Esophagus squamous epithelium (tissue), 5 donors: ENCODE measurements at regions not wholly inside any gene's neighbourhood (a gene's known extent, or its start where the extent isn't known, plus 50 kb on each side); places are given as distances from the start of the nearest gene placed in this dataset.

Experiments
- DNase-seq: peaks from one replicate; lab custom pipeline; 2025; lab: John Stamatoyannopoulos, UW
- H3K27ac ChIP-seq, 4 donors: fragments of 200-600 bp; sonication (generic); one replicate each; pipeline ENCODE4 v1.5.1; 2016 to 2019; ENCODE audit warnings: mild to moderate bottlenecking in 1 of 4
- H3K27me3 ChIP-seq, 4 donors: fragments of 200-600 bp; sonication (generic); 1 replicate in 3 of 4; 2 replicates in 1 of 4; pipeline versions ENCODE4 v1.5.1 to v1.6.0; 2017 to 2021; ENCODE audit warnings: antibody characterized with exemption in 1 of 4
- H3K36me3 ChIP-seq, 3 donors: fragments of 200-600 bp; sonication (generic); one replicate each; pipeline ENCODE4 v1.5.1; 2016 to 2019
- H3K4me1 ChIP-seq, 3 donors: fragments of 200-600 bp; sonication (generic); one replicate each; pipeline ENCODE4 v1.5.1; 2017 to 2019
- H3K4me3 ChIP-seq, 4 donors: fragments of 200-600 bp; sonication (generic); 1 replicate in 3 of 4; 2 replicates in 1 of 4; pipeline ENCODE4 v1.5.1; 2016 to 2019; ENCODE audit warnings: mild to moderate bottlenecking in 2 of 4, moderate library complexity in 1 of 4
- H3K9me3 ChIP-seq, 3 donors: fragments of 200-600 bp; sonication (generic); one replicate each; pipeline ENCODE4 v1.5.1; 2016 to 2019
- POLR2A ChIP-seq, 4 donors: fragments of 450-650 bp; IDR thresholded peaks; one replicate each; pipeline ENCODE4 v1.6.1; 2017; ENCODE audit warnings: antibody characterized with exemption in 4 of 4, mild to moderate bottlenecking in 4 of 4, moderate library complexity in 3 of 4
- WGBS, 2 donors: methylation state at CpG; one replicate each; pipeline ENCODE4 v1.1.5; 2018; 5-methylcytosine and 5-hydroxymethylcytosine counted together
- intact Hi-C: fragments of 100-400 bp; cut with DNase I; formaldehyde crosslinking; loops from one replicate; pipeline ENCODE4 v1.15.0; 2022
- TF ChIP-seq, protein P1 (sequence below), 6 experiments: fragments of 450-650 bp in 4 of 6; fragments of 200-600 bp in 2 of 6; sonication (generic) in 2 of 6; IDR thresholded peaks; one replicate each; pipeline ENCODE4 v1.5.1; 2016 to 2019; ENCODE audit warnings: antibody characterized with exemption in 6 of 6, mild to moderate bottlenecking in 4 of 6, moderate library complexity in 4 of 6
- donor health status: DM: yes; HTN: yes; CAD: no.

DNA sequence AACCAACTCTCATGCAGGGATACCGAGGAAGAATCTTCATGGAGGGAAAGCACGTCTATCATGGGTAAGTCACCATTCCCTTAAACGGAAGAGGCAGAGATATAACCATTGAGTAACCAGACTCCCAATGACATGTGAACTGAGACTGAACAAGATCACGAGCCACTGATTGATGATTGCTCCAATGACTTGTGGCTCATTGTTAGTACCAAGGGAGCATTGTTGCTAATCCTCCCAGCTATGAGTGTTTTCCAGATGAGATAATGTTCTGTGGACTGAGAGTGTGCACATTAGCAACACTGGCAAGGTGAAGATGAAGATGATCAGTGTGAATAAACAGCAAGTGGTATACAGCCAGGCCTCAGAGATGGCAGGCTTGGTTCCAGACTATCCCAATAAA, 219.2 kb upstream of the MAP3K1 start:
- no peak for DNase-seq
- Histone ChIP-seq H3K36me3 (no peaks in the 10 kb centered on the region), H3K27ac (no peak overlapping the region), H3K4me3 (no peak overlapping the region), H3K27me3 (no peaks in the 10 kb centered on the region), H3K9me3 (no peaks in the 10 kb centered on the region), H3K4me1 (peaks cover 0 to 14% (median 0%) of the 10 kb centered on the region in 3 donors)
- TF ChIP-seq, protein P1, sequence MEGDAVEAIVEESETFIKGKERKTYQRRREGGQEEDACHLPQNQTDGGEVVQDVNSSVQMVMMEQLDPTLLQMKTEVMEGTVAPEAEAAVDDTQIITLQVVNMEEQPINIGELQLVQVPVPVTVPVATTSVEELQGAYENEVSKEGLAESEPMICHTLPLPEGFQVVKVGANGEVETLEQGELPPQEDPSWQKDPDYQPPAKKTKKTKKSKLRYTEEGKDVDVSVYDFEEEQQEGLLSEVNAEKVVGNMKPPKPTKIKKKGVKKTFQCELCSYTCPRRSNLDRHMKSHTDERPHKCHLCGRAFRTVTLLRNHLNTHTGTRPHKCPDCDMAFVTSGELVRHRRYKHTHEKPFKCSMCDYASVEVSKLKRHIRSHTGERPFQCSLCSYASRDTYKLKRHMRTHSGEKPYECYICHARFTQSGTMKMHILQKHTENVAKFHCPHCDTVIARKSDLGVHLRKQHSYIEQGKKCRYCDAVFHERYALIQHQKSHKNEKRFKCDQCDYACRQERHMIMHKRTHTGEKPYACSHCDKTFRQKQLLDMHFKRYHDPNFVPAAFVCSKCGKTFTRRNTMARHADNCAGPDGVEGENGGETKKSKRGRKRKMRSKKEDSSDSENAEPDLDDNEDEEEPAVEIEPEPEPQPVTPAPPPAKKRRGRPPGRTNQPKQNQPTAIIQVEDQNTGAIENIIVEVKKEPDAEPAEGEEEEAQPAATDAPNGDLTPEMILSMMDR (IDR thresholded peaks at IDR 0.05) = no peak
- TF ChIP-seq POLR2A (IDR thresholded peaks at IDR 0.05) = no peak
- WGBS, 2 donors = 68 to 96% methylated on average over 4 of the region's 4 CpGs
- intact Hi-C loops = no loop called here

- Histone ChIP-seq H3K27ac (no peak overlapping the region), H3K4me1 (peaks cover 0 to 14% (median 0%) of the 10 kb centered on the region in 3 donors), H3K4me3 (no peak overlapping the region), H3K36me3 (no peaks in the 10 kb centered on the region), H3K9me3 (no peaks in the 10 kb centered on the region), H3K27me3 (no peaks in the 10 kb centered on the region)
- 57 to 100% methylated on average over 1 of the region's 2 CpGs for WGBS, 2 donors
- no peak for DNase-seq
- TF ChIP-seq POLR2A (IDR thresholded peaks at IDR 0.05) = no peak
- TF ChIP-seq, protein P1 (IDR thresholded peaks at IDR 0.05) = no peak
- intact Hi-C loops = no loop called here
Measured at GRCh38 chr5:56595566-56595965, 219.8 kb upstream of the MAP3K1 start.

DNA sequence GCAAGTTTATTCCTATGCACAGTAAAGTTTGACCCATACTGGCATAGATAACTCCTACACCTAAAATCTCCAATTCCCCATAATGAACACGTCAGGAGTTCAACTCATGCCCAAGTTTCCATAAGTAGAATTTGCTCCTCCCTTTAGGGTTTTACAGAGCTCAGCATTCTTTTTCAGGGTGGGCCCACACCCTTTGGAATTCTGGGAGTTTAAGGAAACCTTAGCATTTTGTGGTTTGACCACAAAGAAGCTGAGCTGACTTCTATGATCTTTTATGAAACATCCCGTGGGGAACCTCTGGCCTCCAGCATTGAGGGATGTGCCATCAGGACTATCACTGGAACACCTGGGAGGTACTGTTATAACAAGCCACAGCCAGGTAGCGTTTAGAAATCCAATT, 220.6 kb upstream of the MAP3K1 start:
- Histone ChIP-seq H3K9me3 (no peaks in the 10 kb centered on the region), H3K36me3 (no peaks in the 10 kb centered on the region), H3K4me3 (no peak overlapping the region), H3K4me1 (peaks cover 0 to 14% (median 0%) of the 10 kb centered on the region in 3 donors), H3K27ac (no peak overlapping the region), H3K27me3 (no peaks in the 10 kb centered on the region)
- 70 to 89% methylated on average over 3 of the region's 3 CpGs for WGBS, 2 donors
- intact Hi-C loops = no loop called here
- TF ChIP-seq, protein P1 (IDR thresholded peaks at IDR 0.05) = no peak
- TF ChIP-seq POLR2A (IDR thresholded peaks at IDR 0.05) = no peak
- DNase-seq = no peak

GRCh38 chr5:56591081-56591480, 224.3 kb upstream of the MAP3K1 start:
- Histone ChIP-seq H3K4me3 (no peak overlapping the region), H3K4me1 (peaks cover 8 to 35% (median 27%) of the 10 kb centered on the region in 3 donors), H3K27me3 (no peaks in the 10 kb centered on the region), H3K36me3 (no peaks in the 10 kb centered on the region), H3K9me3 (no peaks in the 10 kb centered on the region), H3K27ac (no peak overlapping the region)
- TF ChIP-seq POLR2A (IDR thresholded peaks at IDR 0.05) = no peak
- TF ChIP-seq, protein P1 (IDR thresholded peaks at IDR 0.05) = no peak
- DNase-seq = no peak
- intact Hi-C loops = no loop called here
- WGBS, 2 donors = 96 to 99% methylated on average over 5 of the region's 5 CpGs

DNA sequence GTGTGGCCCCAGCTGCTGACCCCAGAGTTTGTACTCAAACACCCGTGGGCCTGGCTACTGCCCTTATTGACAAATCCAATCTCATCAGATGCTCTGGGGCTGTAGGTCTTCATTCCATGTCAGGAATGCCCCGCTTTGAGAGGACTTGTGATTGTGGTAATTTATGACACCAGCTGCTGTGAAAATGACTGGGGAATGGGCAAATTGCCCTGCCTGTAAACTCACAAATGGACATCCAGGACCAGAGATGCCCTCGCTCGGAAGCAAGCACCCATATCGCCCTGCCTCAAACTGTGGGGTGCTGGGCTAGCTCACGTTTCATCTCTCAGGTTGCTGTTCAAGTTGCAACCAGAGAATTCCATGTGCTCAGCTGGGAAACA, 225.9 kb upstream of the MAP3K1 start:
- 67 to 83% methylated on average over 3 to 4 of the region's 6 CpGs for WGBS, 2 donors
- no peaks in the 10 kb centered on the region for H3K36me3 ChIP-seq
- H3K4me3 ChIP-seq = no peak overlapping the region
- no peaks in the 10 kb centered on the region for H3K27me3 ChIP-seq
- intact Hi-C loops = no loop called here
- no peak for DNase-seq
- peaks cover 19 to 45% (median 40%) of the 10 kb centered on the region in 3 donors for H3K4me1 ChIP-seq
- peak overlapping the region in 3 of 4 donors; percentile 50 to 83 (median 59) for H3K27ac ChIP-seq
- H3K9me3 ChIP-seq = no peaks in the 10 kb centered on the region
- TF ChIP-seq POLR2A (IDR thresholded peaks at IDR 0.05) = no peak
- TF ChIP-seq, protein P1 (IDR thresholded peaks at IDR 0.05) = no peak
